A549 (cell line): ENCODE measurements at regions not wholly inside any gene's neighbourhood (a gene's known extent, or its start where the extent isn't known, plus 50 kb on each side); places are given as distances from the start of the nearest gene placed in this dataset.

Experiments used
- ATAC-seq, 2 experiments: fragments of 200-7000 bp in 1 of 2; fragments of >200 bp in 1 of 2; cut with Nextera tagmentation in 1 of 2; cut with Tn5 transposase in 1 of 2; 3 replicates each; pipeline versions ENCODE4 v1.8.0 to v1.9.1; 2018 to 2020; ENCODE audit warnings: mild to moderate bottlenecking in 1 of 2, moderate library complexity in 1 of 2
- CTCF ChIA-PET: fragments of 300-600 bp; sonication (Branson Sonifier 250); formaldehyde crosslinking; extraction: SDS; loops from one replicate; lab custom pipeline; 2021; ENCODE audit warnings: antibody characterized with exemption, inconsistent platforms; lab: Yijun Ruan, JAX
- POLR2A ChIA-PET: fragments of 350-600 bp; formaldehyde crosslinking; extraction: SDS; loops from one replicate; lab custom pipeline; 2021; ENCODE audit warnings: antibody characterized with exemption, inconsistent platforms; lab: Yijun Ruan, JAX
- DNase-seq, 2 experiments: peaks; one replicate each; pipeline versions ENCODE4 v3.0.0 to v3.0.0-alpha.2; 2011 to 2016; ENCODE audit warnings: low read depth in 1 of 2, low spot score in 1 of 2
- FAIRE-seq: peaks from 2 replicates; lab custom pipeline; 2011; peaks lifted over from hg19 to GRCh38; lab: Jason Lieb, UNC
- H3K27ac ChIP-seq, 2 experiments: fragments of >200 bp; sonication (Bioruptor Twin); formaldehyde crosslinking; 3 replicates each; pipeline ENCODE4 v1.5.1; 2016 to 2017
- H3K4me1 ChIP-seq: fragments of >200 bp; sonication (Bioruptor Twin); formaldehyde crosslinking; 3 replicates; pipeline ENCODE4 v1.6.1; 2016
- H3K4me2 ChIP-seq: fragments of >200 bp; sonication (Bioruptor Twin); formaldehyde crosslinking; 3 replicates; pipeline ENCODE4 v1.6.1; 2016
- H3K4me3 ChIP-seq: fragments of >200 bp; sonication (Bioruptor Twin); formaldehyde crosslinking; 3 replicates; pipeline ENCODE4 v1.5.1; 2016
- H3K9me3 ChIP-seq: fragments of >200 bp; sonication (Bioruptor Twin); formaldehyde crosslinking; 3 replicates; pipeline ENCODE4 v1.6.1; 2016
- BCL3 ChIP-seq: fragments of >200 bp; sonication (Bioruptor Twin); formaldehyde crosslinking; IDR thresholded peaks from 3 replicates; pipeline ENCODE4 v1.6.1; 2016
- BHLHE40 ChIP-seq: IDR thresholded peaks from 2 replicates; pipeline ENCODE4 v1.6.1; 2012; ENCODE audit warnings: low read depth, low read length, inconsistent platforms
- CBX8 ChIP-seq: fragments of 200-600 bp; sonication (generic); IDR thresholded peaks from 2 replicates; pipeline ENCODE4 v1.6.1; 2016
- CHD2 ChIP-seq: fragments of 150-350 bp; IDR thresholded peaks from 2 replicates; pipeline ENCODE4 v1.6.1; 2014; ENCODE audit warnings: low read length; ENCODE audit not compliant: partially characterized antibody
- CTCF ChIP-seq: fragments of >200 bp; sonication (Bioruptor Twin); formaldehyde crosslinking; IDR thresholded peaks from 3 replicates; pipeline ENCODE4 v1.5.1; 2016
- EHF ChIP-seq: fragments of 250-450 bp; sonication (Bioruptor Pico); IDR thresholded peaks from 2 replicates; pipeline ENCODE4 v1.5.0; 2020; ENCODE audit warnings: mild to moderate bottlenecking
- EP300 ChIP-seq, 2 experiments: fragments of >200 bp; sonication (Bioruptor Twin); formaldehyde crosslinking; IDR thresholded peaks; 2 replicates in 1 of 2; 3 replicates in 1 of 2; pipeline ENCODE4 v1.6.1; 2016 to 2017
- ESRRA ChIP-seq: fragments of 150-350 bp; IDR thresholded peaks from 2 replicates; pipeline ENCODE4 v1.6.1; 2014; ENCODE audit warnings: mild to moderate bottlenecking, low read length, borderline replicate concordance
- FOSL2 ChIP-seq, 2 experiments: fragments of 450-650 bp in 1 of 2; fragments of >200 bp in 1 of 2; sonication (Bioruptor Twin) in 1 of 2; formaldehyde crosslinking; IDR thresholded peaks; 2 replicates each; pipeline versions ENCODE4 v1.5.0 to v1.6.1; 2016 to 2020; ENCODE audit warnings: mild to moderate bottlenecking in 1 of 2, moderate library complexity in 1 of 2
- GATA3 ChIP-seq: IDR thresholded peaks from 2 replicates; pipeline ENCODE4 v1.6.1; 2012; ENCODE audit warnings: borderline replicate concordance
- HES2 ChIP-seq: fragments of >200 bp; sonication (Bioruptor Twin); formaldehyde crosslinking; IDR thresholded peaks from 2 replicates; pipeline ENCODE4 v1.6.1; 2016
- HMGXB4 ChIP-seq: fragments of 250-450 bp; sonication (Bioruptor Pico); IDR thresholded peaks from 2 replicates; pipeline ENCODE4 v1.5.0; 2021; ENCODE audit warnings: mild to moderate bottlenecking, moderate library complexity, borderline replicate concordance
- HOXA7 ChIP-seq: fragments of 250-450 bp; sonication (Bioruptor Pico); IDR thresholded peaks from 2 replicates; pipeline ENCODE4 v1.5.0; 2020; ENCODE audit warnings: mild to moderate bottlenecking, moderate library complexity
- KDM1A ChIP-seq: fragments of 200-600 bp; sonication (generic); IDR thresholded peaks from 2 replicates; pipeline ENCODE4 v1.6.1; 2016; ENCODE audit warnings: low read depth, mild to moderate bottlenecking
- MAFK ChIP-seq: fragments of 450-650 bp; IDR thresholded peaks from 2 replicates; pipeline ENCODE4 v1.6.1; 2014; ENCODE audit not compliant: partially characterized antibody
- MAZ ChIP-seq: fragments of 150-350 bp; IDR thresholded peaks from 2 replicates; pipeline ENCODE4 v1.6.1; 2014; ENCODE audit warnings: antibody characterized with exemption, low read depth, low read length, borderline replicate concordance
- PBX3 ChIP-seq: IDR thresholded peaks from 2 replicates; pipeline ENCODE4 v1.6.1; 2012
- PHF8 ChIP-seq: fragments of 200-600 bp; sonication (generic); IDR thresholded peaks from 2 replicates; pipeline ENCODE4 v1.6.1; 2016; ENCODE audit warnings: low read depth, mild to moderate bottlenecking, antibody characterized with exemption, moderate library complexity, borderline replicate concordance
- POLR2A ChIP-seq: IDR thresholded peaks from 2 replicates; pipeline ENCODE4 v1.6.1; 2012; ENCODE audit warnings: mild to moderate bottlenecking, low read length
- POLR2AphosphoS2 ChIP-seq: conservative IDR thresholded peaks from 2 replicates; pipeline ENCODE4 v1.6.1; 2012; ENCODE audit warnings: low read length, improper control_type of control experiment, inconsistent platforms
- RAD21 ChIP-seq, 2 experiments: fragments of >200 bp in 1 of 2; sonication (Bioruptor Twin) in 1 of 2; formaldehyde crosslinking in 1 of 2; IDR thresholded peaks in 1 of 2; conservative IDR thresholded peaks in 1 of 2; 2 replicates in 1 of 2; 3 replicates in 1 of 2; pipeline ENCODE4 v1.6.1; 2012 to 2018; ENCODE audit warnings: inconsistent platforms in 1 of 2
- RARB ChIP-seq: fragments of 250-450 bp; sonication (Bioruptor Pico); IDR thresholded peaks from 2 replicates; pipeline ENCODE4 v1.8.0; 2021; ENCODE audit warnings: mild to moderate bottlenecking, moderate library complexity
- RCOR1 ChIP-seq: fragments of 150-350 bp; IDR thresholded peaks from 2 replicates; pipeline ENCODE4 v1.6.1; 2014; ENCODE audit warnings: antibody characterized with exemption, low read length, low read depth
- REST ChIP-seq: fragments of 200-600 bp; sonication (generic); IDR thresholded peaks from 2 replicates; pipeline ENCODE4 v1.6.1; 2016; ENCODE audit warnings: antibody characterized with exemption, mild to moderate bottlenecking, moderate library complexity
- RNF2 ChIP-seq: fragments of 200-600 bp; sonication (generic); IDR thresholded peaks from 2 replicates; pipeline ENCODE4 v1.6.1; 2016; ENCODE audit warnings: low read depth, mild to moderate bottlenecking, antibody characterized with exemption, moderate library complexity, borderline replicate concordance
- SREBF2 ChIP-seq: fragments of 450-650 bp; IDR thresholded peaks from 2 replicates; pipeline ENCODE4 v1.6.1; 2014; ENCODE audit warnings: mild to moderate bottlenecking, moderate library complexity
- TP53 ChIP-seq: fragments of 250-450 bp; sonication (Bioruptor Pico); IDR thresholded peaks from 2 replicates; pipeline ENCODE4 v1.5.0; 2021; ENCODE audit warnings: mild to moderate bottlenecking, moderate library complexity
- WGBS: methylation state at CpG from one replicate; pipeline ENCODE4 v1.1.6; 2017; ENCODE audit errors: missing lambda C conversion rate; 5-methylcytosine and 5-hydroxymethylcytosine counted together

GRCh38 chr22:26732284-26732683, 74.9 kb downstream of the MIAT start:
- Histone ChIP-seq H3K4me3 (no peak overlapping the region), H3K9me3 (no peaks in the 10 kb centered on the region), H3K4me1 (no peaks in the 10 kb centered on the region), H3K4me2 (no peak overlapping the region), H3K27ac (no peak overlapping the region)
- DNase-seq (no peak), ATAC-seq (no peak), FAIRE-seq (no peak)
- ChIA-PET POLR2A (no interaction called here), CTCF (no interaction called here)
- TF ChIP-seq POLR2A: no peak
- no peak for TF ChIP-seq ESRRA
- no peak for TF ChIP-seq EHF (CRISPR knock-in tag)
- TF ChIP-seq PHF8: no peak
- no peak for TF ChIP-seq MAFK
- TF ChIP-seq FOSL2 (IDR thresholded peaks at IDR 0.05): no peak
- no peak for TF ChIP-seq FOSL2 (CRISPR knock-in tag; IDR thresholded peaks at IDR 0.05)
- no peak for TF ChIP-seq MAZ
- TF ChIP-seq KDM1A: no peak
- TF ChIP-seq BHLHE40: no peak
- no peak for TF ChIP-seq TP53
- TF ChIP-seq POLR2AphosphoS2: no peak
- no peak for TF ChIP-seq HMGXB4 (CRISPR knock-in tag)
- no peak for TF ChIP-seq RAD21 (conservative IDR thresholded peaks at IDR 0.05 in 1 of 2, IDR thresholded peaks at IDR 0.05 in 1 of 2)
- TF ChIP-seq RNF2: no peak
- no peak for TF ChIP-seq HES2
- no peak for TF ChIP-seq REST
- 92% methylated on average over 7 of the region's 7 CpGs for WGBS

- no peak overlapping the region for H3K4me2 ChIP-seq
- DNase-seq (no peak), FAIRE-seq (no peak), ATAC-seq (no peak)
- H3K4me1 ChIP-seq: no peaks in the 10 kb centered on the region
- H3K4me3 ChIP-seq: no peak overlapping the region
- ChIA-PET POLR2A (no interaction called here), CTCF (no interaction called here)
- WGBS: 88% methylated on average over 4 of the region's 4 CpGs
- no peak overlapping the region for H3K27ac ChIP-seq
- H3K9me3 ChIP-seq: no peaks in the 10 kb centered on the region
- TF ChIP-seq CTCF: no peak
- TF ChIP-seq RCOR1: no peak
- no peak for TF ChIP-seq CBX8
- no peak for TF ChIP-seq HES2
- TF ChIP-seq GATA3: no peak
- no peak for TF ChIP-seq FOSL2 (IDR thresholded peaks at IDR 0.05)
- no peak for TF ChIP-seq FOSL2 (CRISPR knock-in tag; IDR thresholded peaks at IDR 0.05)
- no peak for TF ChIP-seq RARB (CRISPR knock-in tag)
- TF ChIP-seq POLR2AphosphoS2: no peak
- no peak for TF ChIP-seq EP300 (IDR thresholded peaks at IDR 0.05)
- no peak for TF ChIP-seq PHF8
- no peak for TF ChIP-seq KDM1A
- no peak for TF ChIP-seq CHD2
- TF ChIP-seq BCL3: no peak
- no peak for TF ChIP-seq HOXA7 (CRISPR knock-in tag)
- TF ChIP-seq SREBF2: no peak
- no peak for TF ChIP-seq PBX3
Measured at GRCh38 chr22:26734339-26735018, 77.1 kb downstream of the MIAT start.
